Stimulated activated CD8-positive, alpha-beta memory T cell treated with anti-CD3 and anti-CD28 coated beads, Interleukin-15, amount 100 ng/mL, for 4 hours (primary cell): ENCODE measurements at regions not wholly inside any gene's neighbourhood (a gene's known extent, or its start where the extent isn't known, plus 50 kb on each side); places are given as distances from the start of the nearest gene placed in this dataset.
"Not testable (repeated sequence)": the region's sequence is repeated elsewhere in the genome, so short reads cannot be mapped to it uniquely, and the experiment has no call there.

ENCODE experiments used
- DNase-seq, 2 donors: peaks; one replicate each; pipeline ENCODE4 v3.0.0-alpha.2; 2020; ENCODE audit warnings: low read depth in 2 of 2

DNA sequence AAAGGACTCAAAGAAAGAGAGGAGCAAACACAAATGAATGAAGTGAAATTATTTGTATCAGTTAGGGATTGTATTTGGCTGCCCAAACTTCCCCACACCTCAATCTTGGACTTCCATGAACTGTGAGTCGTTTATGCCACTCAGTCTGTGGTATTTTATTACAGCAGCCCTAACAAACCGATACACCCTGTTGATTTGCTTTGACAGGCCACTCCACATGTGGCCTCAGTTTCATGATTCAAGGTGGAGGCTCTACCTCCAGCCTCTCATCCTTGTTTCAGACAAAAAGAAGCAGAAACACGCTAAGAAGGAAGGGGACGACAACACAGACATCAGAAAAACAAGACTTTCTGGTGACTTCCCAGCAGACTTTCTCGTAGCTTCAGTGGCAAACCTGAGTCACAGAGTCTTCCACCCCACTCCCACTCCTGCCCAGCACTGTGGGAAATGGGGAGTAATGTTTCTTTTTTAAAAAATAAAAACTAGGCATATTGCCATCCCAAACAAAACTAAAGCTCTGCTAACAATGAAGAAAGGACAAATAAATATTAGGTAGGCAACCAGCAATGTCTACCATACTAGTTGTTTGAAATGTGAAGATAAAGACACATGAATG lies 52.2 kb upstream of the ABCA1 start:
- no peak for DNase-seq

DNA sequence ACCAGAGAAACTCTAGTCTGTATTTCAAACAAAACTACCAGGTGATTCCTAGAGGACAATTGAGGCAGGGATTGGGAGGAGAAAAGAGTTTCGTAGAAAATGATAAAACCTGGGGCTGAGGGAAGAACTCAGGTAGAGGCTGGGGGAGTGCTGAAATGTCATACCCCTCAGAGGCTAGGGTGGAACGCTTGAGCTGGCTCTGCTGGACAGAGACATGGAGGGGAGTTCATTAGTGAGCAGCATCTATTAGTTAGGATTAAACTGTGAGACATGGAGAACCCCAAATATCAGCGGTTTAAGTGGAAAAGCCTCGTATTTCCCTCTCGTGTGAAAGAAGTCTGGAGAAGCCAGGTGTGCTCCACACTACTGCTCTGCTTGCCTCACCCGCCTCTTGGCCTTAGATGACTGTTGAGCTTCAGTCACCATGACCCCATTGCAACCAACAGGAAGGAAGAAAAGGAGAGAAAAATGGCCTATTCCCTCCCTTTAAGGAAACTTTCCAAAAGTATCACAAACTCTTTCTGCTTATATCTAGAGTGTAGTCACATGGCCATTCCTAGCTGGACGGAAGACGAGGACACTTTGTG lies 53.7 kb upstream of the ABCA1 start:
- DNase-seq: no peak

DNA sequence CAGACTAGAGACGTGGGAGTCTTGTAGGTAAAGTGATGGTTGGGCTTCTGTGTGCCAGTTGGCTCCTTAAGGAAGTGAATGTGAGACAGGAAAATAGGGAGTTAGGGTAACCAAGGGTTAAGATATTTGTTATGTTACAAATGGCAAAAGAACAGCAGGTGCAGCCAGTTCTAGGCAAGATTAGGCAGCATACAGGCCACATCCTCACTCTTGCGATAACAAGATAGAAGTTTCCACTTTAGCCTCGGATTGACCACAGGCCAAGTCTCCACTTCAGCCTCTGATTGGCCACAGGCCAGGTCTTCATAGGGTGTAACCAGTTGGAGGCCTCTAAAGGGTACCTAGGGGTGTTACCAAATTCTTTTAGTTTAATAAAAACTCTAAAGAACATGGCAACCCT lies 54.6 kb upstream of the ABCA1 start:
- no peak for DNase-seq

DNA sequence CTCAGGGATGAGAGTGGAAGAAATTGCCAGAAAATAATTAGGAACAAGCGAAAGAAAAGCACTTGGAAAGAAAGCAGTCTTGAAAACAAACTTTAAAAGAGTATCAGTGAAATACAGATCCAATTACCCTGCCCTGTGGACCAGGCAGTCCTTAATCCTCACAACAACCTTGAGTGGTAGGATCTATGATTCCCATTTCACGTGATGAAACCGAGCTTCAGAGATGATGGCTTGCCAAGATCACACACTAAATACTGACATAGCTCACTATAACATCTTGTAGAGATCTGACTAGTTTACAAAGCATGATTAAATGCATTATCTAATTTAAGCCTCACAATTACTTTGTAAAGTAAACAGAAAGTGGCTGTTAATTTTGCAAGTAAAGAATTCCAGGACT lies 55.5 kb upstream of the ABCA1 start:
- no peak for DNase-seq

GRCh38 chr9:104984121-104984520 lies 56.2 kb upstream of the ABCA1 start:
- no peak for DNase-seq

GRCh38 chr9:104984542-104984941 lies 56.6 kb upstream of the ABCA1 start:
- DNase-seq: no peak

DNA sequence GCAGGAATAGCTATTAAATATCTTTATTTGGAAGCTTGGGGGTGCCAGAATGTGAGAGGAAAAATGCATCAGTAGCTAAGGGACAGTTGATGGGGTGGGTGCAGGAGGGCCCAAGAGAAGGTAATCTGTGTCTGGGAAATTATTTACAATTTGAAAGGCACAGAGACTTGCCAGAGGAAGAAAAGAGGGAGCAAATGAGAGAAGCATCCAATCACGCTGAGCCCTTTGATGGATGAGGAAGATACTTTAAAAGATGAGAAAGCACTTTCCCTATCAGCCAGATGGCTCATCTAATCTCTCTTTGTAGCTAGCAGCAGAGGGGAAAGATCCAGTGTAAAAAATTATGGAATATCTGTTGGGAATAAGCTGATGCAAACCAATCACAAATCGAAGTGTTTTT lies 57.0 kb upstream of the ABCA1 start:
- no peak for DNase-seq

- DNase-seq: no peak
Observed at GRCh38 chr9:104986096-104986495, 58.1 kb upstream of the ABCA1 start.

GRCh38 chr9:104987743-104988142 lies 59.8 kb upstream of the ABCA1 start:
- no peak for DNase-seq

- no peak for DNase-seq
Observed at GRCh38 chr9:104988539-104988938, 60.6 kb upstream of the ABCA1 start.

- peak; percentile 67 to 68 for DNase-seq
Observed at GRCh38 chr9:104991144-104991953, 63.4 kb upstream of the ABCA1 start.

DNA sequence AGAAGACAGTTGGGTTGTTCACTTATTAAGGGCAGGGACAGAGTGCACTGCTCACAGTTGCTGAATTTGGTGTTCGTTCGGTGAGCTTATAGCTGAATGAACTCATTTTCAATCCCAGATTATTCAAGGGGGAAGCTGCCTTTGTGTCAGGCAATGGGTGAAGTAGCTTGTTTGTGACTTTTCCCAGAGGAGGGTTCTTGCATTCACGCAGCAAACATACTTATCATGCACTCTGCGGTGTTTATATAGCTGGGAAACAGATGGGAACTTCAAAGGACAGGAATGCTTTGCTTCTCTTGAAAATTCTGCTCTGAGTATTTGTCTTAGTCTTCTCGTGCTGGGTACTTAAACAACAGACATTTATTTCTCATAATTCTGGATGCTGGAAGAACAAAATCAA lies 64.7 kb upstream of the ABCA1 start:
- no peak for DNase-seq

DNA sequence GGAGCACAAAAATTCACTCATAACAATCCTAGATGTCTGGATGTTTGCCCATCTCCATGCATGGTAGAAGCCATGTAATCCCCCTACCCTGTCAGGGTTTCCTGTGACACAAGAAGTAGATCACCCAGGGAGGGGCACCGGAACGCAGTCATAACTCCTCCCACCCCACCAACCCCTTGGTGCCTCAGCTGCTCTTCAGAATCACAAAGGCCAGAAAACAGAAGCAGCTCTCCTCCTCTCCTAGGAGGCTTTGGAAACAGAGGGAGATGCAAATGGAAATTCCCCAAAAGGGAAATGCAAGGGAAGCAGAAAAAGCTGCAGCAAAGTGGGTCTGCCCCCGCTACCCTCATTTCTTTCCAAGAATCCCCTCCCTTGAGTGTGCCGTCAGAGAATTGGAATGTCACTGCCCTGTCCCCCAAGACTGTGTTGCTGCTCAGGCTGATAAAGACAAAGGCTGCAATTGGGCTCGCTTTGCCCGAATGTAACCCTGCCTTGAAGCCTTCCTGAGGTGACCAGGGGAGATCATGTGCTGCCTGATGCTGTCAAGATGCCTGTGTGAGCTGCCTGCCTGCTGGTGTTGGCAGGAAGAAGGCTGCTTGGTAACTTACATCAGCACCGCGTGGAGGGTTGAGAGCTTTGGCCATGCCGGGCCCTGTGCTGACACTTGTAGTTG lies 65.5 kb upstream of the ABCA1 start:
- no peak for DNase-seq

- no peak for DNase-seq
Observed at GRCh38 chr9:104997536-104997935, 69.6 kb upstream of the ABCA1 start.

DNA sequence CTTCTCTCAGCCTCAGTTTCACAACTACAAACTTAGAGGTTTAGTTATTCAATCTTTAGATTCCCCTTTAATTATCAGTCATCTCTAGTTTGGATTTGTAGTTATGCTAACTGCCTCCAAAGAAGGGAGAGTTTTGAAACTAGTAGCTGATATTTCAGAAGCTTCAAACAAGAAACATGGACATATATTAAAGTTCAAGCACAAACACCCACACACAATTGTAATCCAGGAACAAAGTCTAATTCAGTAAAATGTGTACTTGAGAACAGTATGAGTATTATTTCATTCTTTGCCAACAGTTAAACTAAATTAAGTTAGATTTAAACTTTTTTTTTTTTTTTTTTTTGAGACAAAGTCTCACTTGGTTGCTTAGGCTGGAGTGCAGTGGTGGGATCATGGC lies 71.2 kb upstream of the ABCA1 start:
- DNase-seq: no peak

DNA sequence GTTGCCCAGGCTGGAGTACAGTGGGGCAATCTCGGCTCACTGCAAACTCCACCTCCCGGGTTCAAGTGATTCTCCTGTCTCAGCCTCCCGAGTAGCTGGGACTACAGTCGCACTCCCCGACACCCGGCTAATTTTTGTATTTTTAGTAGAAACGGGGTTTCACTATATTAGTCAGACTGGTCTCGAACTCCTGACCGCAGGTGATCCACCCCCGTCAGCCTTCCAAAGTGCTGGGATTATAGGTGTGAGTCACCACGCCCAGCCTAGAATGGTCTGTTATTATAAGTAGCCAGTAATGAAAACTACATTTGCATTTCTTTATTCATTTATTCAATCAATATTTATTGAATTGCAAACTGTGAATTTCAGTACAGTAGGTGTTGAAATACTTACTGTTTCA lies 72.6 kb upstream of the ABCA1 start:
- DNase-seq: not testable (repeated sequence)

GRCh38 chr9:105004466-105005090 lies 76.6 kb upstream of the ABCA1 start:
- DNase-seq: no peak

GRCh38 chr9:105005186-105005585 lies 77.2 kb upstream of the ABCA1 start:
- DNase-seq: no peak

GRCh38 chr9:105006514-105006913 lies 78.6 kb upstream of the ABCA1 start:
- DNase-seq: no peak

GRCh38 chr9:105007143-105007542 lies 79.2 kb upstream of the ABCA1 start:
- no peak for DNase-seq

- DNase-seq: not testable (repeated sequence)
Observed at GRCh38 chr9:105010089-105010488, 82.1 kb upstream of the ABCA1 start.

GRCh38 chr9:105021917-105022316 lies 94.0 kb upstream of the ABCA1 start:
- DNase-seq: no peak
